ENCODE measurements at regions not wholly inside any gene's neighbourhood (a gene's known extent, or its start where the extent isn't known, plus 50 kb on each side); places are given as distances from the start of the nearest gene placed in this dataset.
A peak's percentile ranks its signal among the peaks of the same experiment; 100 is the strongest.

DNA sequence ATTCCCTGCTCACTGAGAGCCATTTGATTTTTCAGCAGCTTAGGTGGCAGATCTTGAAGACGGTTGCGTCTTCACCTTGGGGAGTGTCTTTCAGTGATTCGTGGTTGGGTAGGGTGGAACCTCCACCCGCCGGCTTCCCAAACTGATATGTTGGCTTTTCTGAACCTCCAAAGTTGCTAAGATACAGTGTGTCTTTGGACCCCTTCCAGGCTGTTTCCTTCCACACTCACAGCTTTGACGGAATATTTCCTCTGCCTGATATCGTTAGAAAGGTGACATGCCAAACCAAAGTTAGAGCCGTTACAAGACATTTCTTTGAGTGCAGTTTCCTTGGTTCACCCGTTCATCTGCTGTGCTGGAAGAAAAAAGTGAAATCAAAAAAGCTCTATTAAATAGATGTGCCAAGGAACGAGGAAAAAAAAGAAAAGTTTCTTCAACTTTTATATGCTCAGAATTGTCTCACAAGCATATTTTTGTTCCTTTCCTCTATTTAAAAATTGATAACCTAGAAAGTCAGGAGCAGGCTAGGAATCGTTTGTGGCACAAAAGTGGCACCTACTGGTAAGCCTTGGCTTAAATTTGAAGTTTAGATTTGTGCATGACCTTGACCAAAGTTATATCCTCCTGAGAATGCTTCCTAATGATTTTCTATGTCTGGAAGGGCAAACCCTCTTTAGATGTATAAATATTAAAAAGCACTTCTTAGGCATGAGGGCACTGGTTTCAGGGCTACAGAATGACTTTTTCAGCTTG is 270.7 kb upstream of the WWC1 start:
- no peaks in the 10 kb centered on the region for H3K4me1 ChIP-seq (ENCODE audit: control insufficient read depth in 4 of 4, insufficient read depth in 4 of 4, low read length in 3 of 4)
- H3K27me3 ChIP-seq (ENCODE audit: control insufficient read depth in 4 of 4, insufficient read depth in 4 of 4, low read length in 3 of 4): no peaks in the 10 kb centered on the region
- H3K9me3 ChIP-seq (ENCODE audit: control insufficient read depth in 4 of 4, low read length in 3 of 4): no peaks in the 10 kb centered on the region
- no peak overlapping the region for H3K9ac ChIP-seq (ENCODE audit: low read depth in 1 of 2, low read length in 2 of 2)
- no peaks in the 10 kb centered on the region for H3K36me3 ChIP-seq (ENCODE audit: control insufficient read depth in 4 of 4, insufficient read depth in 3 of 4, low read depth in 1 of 4, low read length in 3 of 4)
- 48% methylated on average over 11 of the region's 11 CpGs for WGBS
- no peak overlapping the region for H3K27ac ChIP-seq (ENCODE audit: low read depth in 1 of 2, low read length in 2 of 2)
- TF ChIP-seq CTCF (IDR thresholded peaks at IDR 0.05; ENCODE audit: low read depth, low read length, missing input control): peak; percentile 7
- TF ChIP-seq ZBTB33 (IDR thresholded peaks at IDR 0.05): no peak
- TF ChIP-seq RAD21 (IDR thresholded peaks at IDR 0.05): peak; percentile 33 to 58
- H3K4me3 ChIP-seq (ENCODE audit: low read depth in 1 of 3, low read length in 3 of 3): no peak overlapping the region
- no peak for DNase-seq (ENCODE audit: low spot score)

GRCh38 chr5:168022446-168023169 is 268.8 kb upstream of the WWC1 start:
- H3K27ac ChIP-seq (ENCODE audit: low read depth in 1 of 2, low read length in 2 of 2): no peak overlapping the region
- H3K27me3 ChIP-seq (ENCODE audit: control insufficient read depth in 4 of 4, insufficient read depth in 4 of 4, low read length in 3 of 4): no peaks in the 10 kb centered on the region
- no peak for TF ChIP-seq NR2F2 (IDR thresholded peaks at IDR 0.05)
- TF ChIP-seq RXRA (IDR thresholded peaks at IDR 0.05): no peak
- TF ChIP-seq FOXA1 (IDR thresholded peaks at IDR 0.05): no peak
- TF ChIP-seq TAF1 (conservative IDR thresholded peaks at IDR 0.05): no peak
- no peak for TF ChIP-seq EGR1 (IDR thresholded peaks at IDR 0.05; ENCODE audit: low read depth in 2 of 2)
- no peak for TF ChIP-seq YY1 (IDR thresholded peaks at IDR 0.05)
- TF ChIP-seq, protein P1, sequence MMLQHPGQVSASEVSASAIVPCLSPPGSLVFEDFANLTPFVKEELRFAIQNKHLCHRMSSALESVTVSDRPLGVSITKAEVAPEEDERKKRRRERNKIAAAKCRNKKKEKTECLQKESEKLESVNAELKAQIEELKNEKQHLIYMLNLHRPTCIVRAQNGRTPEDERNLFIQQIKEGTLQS (IDR thresholded peaks at IDR 0.05): no peak
- TF ChIP-seq, protein P2, sequence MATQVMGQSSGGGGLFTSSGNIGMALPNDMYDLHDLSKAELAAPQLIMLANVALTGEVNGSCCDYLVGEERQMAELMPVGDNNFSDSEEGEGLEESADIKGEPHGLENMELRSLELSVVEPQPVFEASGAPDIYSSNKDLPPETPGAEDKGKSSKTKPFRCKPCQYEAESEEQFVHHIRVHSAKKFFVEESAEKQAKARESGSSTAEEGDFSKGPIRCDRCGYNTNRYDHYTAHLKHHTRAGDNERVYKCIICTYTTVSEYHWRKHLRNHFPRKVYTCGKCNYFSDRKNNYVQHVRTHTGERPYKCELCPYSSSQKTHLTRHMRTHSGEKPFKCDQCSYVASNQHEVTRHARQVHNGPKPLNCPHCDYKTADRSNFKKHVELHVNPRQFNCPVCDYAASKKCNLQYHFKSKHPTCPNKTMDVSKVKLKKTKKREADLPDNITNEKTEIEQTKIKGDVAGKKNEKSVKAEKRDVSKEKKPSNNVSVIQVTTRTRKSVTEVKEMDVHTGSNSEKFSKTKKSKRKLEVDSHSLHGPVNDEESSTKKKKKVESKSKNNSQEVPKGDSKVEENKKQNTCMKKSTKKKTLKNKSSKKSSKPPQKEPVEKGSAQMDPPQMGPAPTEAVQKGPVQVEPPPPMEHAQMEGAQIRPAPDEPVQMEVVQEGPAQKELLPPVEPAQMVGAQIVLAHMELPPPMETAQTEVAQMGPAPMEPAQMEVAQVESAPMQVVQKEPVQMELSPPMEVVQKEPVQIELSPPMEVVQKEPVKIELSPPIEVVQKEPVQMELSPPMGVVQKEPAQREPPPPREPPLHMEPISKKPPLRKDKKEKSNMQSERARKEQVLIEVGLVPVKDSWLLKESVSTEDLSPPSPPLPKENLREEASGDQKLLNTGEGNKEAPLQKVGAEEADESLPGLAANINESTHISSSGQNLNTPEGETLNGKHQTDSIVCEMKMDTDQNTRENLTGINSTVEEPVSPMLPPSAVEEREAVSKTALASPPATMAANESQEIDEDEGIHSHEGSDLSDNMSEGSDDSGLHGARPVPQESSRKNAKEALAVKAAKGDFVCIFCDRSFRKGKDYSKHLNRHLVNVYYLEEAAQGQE (IDR thresholded peaks at IDR 0.05): no peak
- TF ChIP-seq HNF4G (IDR thresholded peaks at IDR 0.05): no peak
- no peak for TF ChIP-seq RAD21 (IDR thresholded peaks at IDR 0.05)
- TF ChIP-seq SP1 (IDR thresholded peaks at IDR 0.05): no peak
- no peak for TF ChIP-seq CTCF (IDR thresholded peaks at IDR 0.05; ENCODE audit: low read depth, low read length, missing input control)
- no peak for TF ChIP-seq HNF4A (conservative IDR thresholded peaks at IDR 0.05)
- no peak for TF ChIP-seq MAX (IDR thresholded peaks at IDR 0.05)
- TF ChIP-seq GABPA (IDR thresholded peaks at IDR 0.05 in 1 of 2, conservative IDR thresholded peaks at IDR 0.05 in 1 of 2): no peak
- no peak for TF ChIP-seq ZBTB33 (IDR thresholded peaks at IDR 0.05)
- no peak for TF ChIP-seq JUND (IDR thresholded peaks at IDR 0.05)
- TF ChIP-seq FOXA2 (IDR thresholded peaks at IDR 0.05): no peak
- DNase-seq (ENCODE audit: low spot score): no peak
- H3K4me3 ChIP-seq (ENCODE audit: low read depth in 1 of 3, low read length in 3 of 3): no peak overlapping the region
- H3K9ac ChIP-seq (ENCODE audit: low read depth in 1 of 2, low read length in 2 of 2): no peak overlapping the region
- H3K36me3 ChIP-seq (ENCODE audit: control insufficient read depth in 4 of 4, insufficient read depth in 3 of 4, low read depth in 1 of 4, low read length in 3 of 4): no peaks in the 10 kb centered on the region
- 78% methylated on average over 16 of the region's 16 CpGs for WGBS
- no peaks in the 10 kb centered on the region for H3K9me3 ChIP-seq (ENCODE audit: control insufficient read depth in 4 of 4, low read length in 3 of 4)
- no peaks in the 10 kb centered on the region for H3K4me1 ChIP-seq (ENCODE audit: control insufficient read depth in 4 of 4, insufficient read depth in 4 of 4, low read length in 3 of 4)

Data from liver (tissue), 8 donors.